HCT116 (cell line): ENCODE measurements at regions not wholly inside any gene's neighbourhood (a gene's known extent, or its start where the extent isn't known, plus 50 kb on each side); places are given as distances from the start of the nearest gene placed in this dataset.

Experiments
- ATAC-seq: fragments of 200-7000 bp; cut with Tn5 transposase; 2 replicates; pipeline ENCODE4 v1.9.1; 2020; ENCODE audit warnings: mild to moderate bottlenecking, moderate library complexity
- BruUV-seq: library from RNA; stranded (reverse); fragments of 400-500 nt; replicated peaks from 2 replicates; lab custom pipeline; 2021; lab: Mats Ljungman, UMichigan
- CTCF ChIA-PET: fragments of 300-600 bp; sonication (Branson Sonifier 250); formaldehyde crosslinking; loops from one replicate; lab custom pipeline; 2021; ENCODE audit warnings: antibody characterized with exemption; lab: Charles Lee
- POLR2A ChIA-PET: fragments of 300-600, 350-600 bp; sonication (Branson Sonifier 250); formaldehyde crosslinking; loops from one replicate; lab custom pipeline; 2021; ENCODE audit warnings: antibody characterized with exemption; lab: Charles Lee
- RAD21 ChIA-PET, 2 experiments: fragments of 300-600 bp; sonication (Branson Sonifier 250); formaldehyde crosslinking; loops; one replicate each; lab custom pipeline; 2023; ENCODE audit warnings: low total read pairs in 2 of 2; ENCODE audit not compliant: uncharacterized antibody in 2 of 2, unreplicated experiment in 2 of 2, low non-redundant PET in 1 of 2; lab: Charles Lee
- DNase-seq: peaks from one replicate; pipeline ENCODE4 v3.0.0-alpha.2; 2010; ENCODE audit warnings: low read depth, low spot score
- H2AFZ ChIP-seq: fragments of 200-600 bp; shearing (Covaris generic), sonication (generic); 2 replicates; pipeline ENCODE4 v1.6.1; 2017; ENCODE audit warnings: low read depth, mixed run types, mixed read lengths, antibody characterized with exemption, low read length; ENCODE audit not compliant: poor library complexity, severe bottlenecking
- H3K27ac ChIP-seq: 2 replicates; pipeline ENCODE4 v1.5.1; 2012; ENCODE audit warnings: low read depth, low read length
- H3K27me3 ChIP-seq: fragments of 200-600 bp; sonication (generic); 2 replicates; pipeline ENCODE4 v1.6.1; 2016; ENCODE audit warnings: mixed run types, low read length, mixed read lengths; ENCODE audit not compliant: insufficient read depth
- H3K36me3 ChIP-seq, 2 experiments: fragments of 200-500 bp in 1 of 2; fragments of 200-600 bp in 1 of 2; sonication (Bioruptor generic) in 1 of 2; sonication (generic) in 1 of 2; 2 replicates each; pipeline versions ENCODE4 v1.5.1 to v1.6.1; 2014 to 2016; ENCODE audit warnings: low read length in 2 of 2, inconsistent platforms in 1 of 2, mixed read lengths in 1 of 2, mixed run types in 1 of 2; ENCODE audit not compliant: insufficient read depth in 2 of 2, control insufficient read depth in 1 of 2
- H3K4me1 ChIP-seq, 2 experiments: fragments of 200-600 bp in 1 of 2; sonication (generic) in 1 of 2; 2 replicates each; pipeline versions ENCODE4 v1.5.1 to v1.6.1; 2012 to 2017; ENCODE audit warnings: low read length in 2 of 2, inconsistent platforms in 1 of 2, mild to moderate bottlenecking in 1 of 2, mixed read lengths in 1 of 2, mixed run types in 1 of 2, moderate library complexity in 1 of 2; ENCODE audit not compliant: insufficient read depth in 2 of 2, control insufficient read depth in 1 of 2
- H3K4me2 ChIP-seq: fragments of 200-600 bp; sonication (generic); 2 replicates; pipeline ENCODE4 v1.6.1; 2017; ENCODE audit warnings: mixed run types, low read length, mixed read lengths
- H3K4me3 ChIP-seq, 2 experiments: fragments of 200-600 bp in 1 of 2; sonication (generic) in 1 of 2; replicated peaks in 1 of 2; 2 replicates each; pipeline ENCODE4 v1.5.1; 2011 to 2016; ENCODE audit warnings: low read length in 2 of 2, control low read depth in 1 of 2, low read depth in 1 of 2, mild to moderate bottlenecking in 1 of 2, mixed read lengths in 1 of 2, mixed run types in 1 of 2
- H3K79me2 ChIP-seq: fragments of 200-600 bp; sonication (generic); 2 replicates; pipeline ENCODE4 v1.6.1; 2017; ENCODE audit warnings: mild to moderate bottlenecking, mixed run types, low read length, moderate library complexity, mixed read lengths; ENCODE audit not compliant: insufficient read depth
- H3K9ac ChIP-seq: fragments of 200-600 bp; sonication (generic); 2 replicates; pipeline ENCODE4 v1.6.1; 2016; ENCODE audit warnings: low read length, mixed read lengths
- H3K9me2 ChIP-seq: fragments of 200-600 bp; sonication (generic), shearing (Covaris generic); 2 replicates; pipeline ENCODE4 v1.6.1; 2017; ENCODE audit warnings: mixed run types, mild to moderate bottlenecking, moderate library complexity; ENCODE audit not compliant: insufficient read depth
- H3K9me3 ChIP-seq, 2 experiments: fragments of 200-500 bp in 1 of 2; fragments of 200-600 bp in 1 of 2; sonication (Bioruptor generic) in 1 of 2; sonication (generic) in 1 of 2; 2 replicates each; pipeline ENCODE4 v1.6.1; 2014 to 2017; ENCODE audit warnings: low read length in 2 of 2, mixed read lengths in 2 of 2, inconsistent platforms in 1 of 2, low read depth in 1 of 2, mild to moderate bottlenecking in 1 of 2, mixed run types in 1 of 2, moderate library complexity in 1 of 2; ENCODE audit not compliant: control insufficient read depth in 1 of 2, insufficient read depth in 1 of 2
- H4K20me1 ChIP-seq: fragments of 200-600 bp; sonication (generic), shearing (Covaris generic); 2 replicates; pipeline ENCODE4 v1.6.1; 2017; ENCODE audit warnings: mixed run types, mild to moderate bottlenecking, moderate library complexity; ENCODE audit not compliant: insufficient read depth
- ATF3 ChIP-seq: IDR thresholded peaks from 2 replicates; pipeline ENCODE4 v1.6.1; 2012
- CBX3 ChIP-seq: IDR thresholded peaks from 2 replicates; pipeline ENCODE4 v1.6.1; 2012; ENCODE audit warnings: low read depth
- CEBPB ChIP-seq: IDR thresholded peaks from 2 replicates; pipeline ENCODE4 v1.6.1; 2012; ENCODE audit warnings: low read depth
- EGR1 ChIP-seq: IDR thresholded peaks from 2 replicates; pipeline ENCODE4 v1.6.1; 2012; ENCODE audit warnings: low read depth
- ELF1 ChIP-seq: IDR thresholded peaks from 2 replicates; pipeline ENCODE4 v1.6.1; 2012; ENCODE audit warnings: low read depth, borderline replicate concordance
- EZH2 ChIP-seq: fragments of 200-600 bp; sonication (generic); IDR thresholded peaks from 2 replicates; pipeline ENCODE4 v1.6.1; 2017; ENCODE audit warnings: antibody characterized with exemption, mixed run types
- EZH2phosphoT487 ChIP-seq: fragments of 200-600 bp; IDR thresholded peaks from 2 replicates; pipeline ENCODE4 v1.6.1; 2018; ENCODE audit warnings: antibody characterized with exemption, borderline replicate concordance
- FOSL1 ChIP-seq: IDR thresholded peaks from 2 replicates; pipeline ENCODE4 v1.6.1; 2012; ENCODE audit warnings: low read depth
- POLR2A ChIP-seq: IDR thresholded peaks from 2 replicates; pipeline ENCODE4 v1.7.0; 2011; ENCODE audit warnings: borderline replicate concordance; ENCODE audit not compliant: insufficient read depth, insufficient read length; ENCODE audit errors: extremely low read depth
- POLR2AphosphoS5 ChIP-seq: IDR thresholded peaks from 2 replicates; pipeline ENCODE4 v1.6.1; 2011; ENCODE audit warnings: mild to moderate bottlenecking, low read depth, low read length, moderate library complexity
- RAD21 ChIP-seq: IDR thresholded peaks from 2 replicates; pipeline ENCODE4 v1.6.1; 2012; ENCODE audit warnings: low read depth, mild to moderate bottlenecking
- TCF7L2 ChIP-seq: IDR thresholded peaks from 2 replicates; pipeline ENCODE4 v1.7.0; 2011; ENCODE audit warnings: borderline replicate concordance, inconsistent platforms; ENCODE audit not compliant: insufficient read depth, insufficient read length; ENCODE audit errors: extremely low read depth
- YY1 ChIP-seq: IDR thresholded peaks from 2 replicates; pipeline ENCODE4 v1.6.1; 2011; ENCODE audit warnings: low read length, low read depth, moderate library complexity, mild to moderate bottlenecking; ENCODE audit not compliant: insufficient replicate concordance; ENCODE audit errors: extremely low read depth
- ZBTB33 ChIP-seq: IDR thresholded peaks from 2 replicates; pipeline ENCODE4 v1.6.1; 2011; ENCODE audit warnings: mild to moderate bottlenecking, low read length, moderate library complexity; ENCODE audit not compliant: insufficient replicate concordance; ENCODE audit errors: extremely low read depth
- ZFX ChIP-seq: fragments of 450-650 bp; IDR thresholded peaks from 2 replicates; pipeline ENCODE4 v1.6.1; 2017
- ZNF274 ChIP-seq: fragments of 200-500 bp; sonication (Bioruptor generic); IDR thresholded peaks from 2 replicates; pipeline ENCODE4 v1.6.1; 2014; ENCODE audit warnings: mild to moderate bottlenecking, low read depth, low read length, inconsistent platforms
- intact Hi-C: fragments of 100-400 bp; cut with micrococcal nuclease; formaldehyde crosslinking; loops from 2 replicates; pipeline ENCODE4 v1.10.0; 2022
- TF ChIP-seq, protein P1 (sequence below), 3 experiments: fragments of 200-600 bp in 1 of 3; sonication (generic) in 1 of 3; IDR thresholded peaks in 2 of 3; conservative IDR thresholded peaks in 1 of 3; 2 replicates each; pipeline ENCODE4 v1.5.1; 2012 to 2017; ENCODE audit warnings: low read depth in 2 of 3, low read length in 2 of 3, antibody characterized with exemption in 1 of 3, borderline replicate concordance in 1 of 3, control low read depth in 1 of 3, mild to moderate bottlenecking in 1 of 3, mixed read lengths in 1 of 3, mixed run types in 1 of 3, moderate library complexity in 1 of 3; ENCODE audit not compliant: insufficient read depth in 1 of 3

- Histone ChIP-seq H2AFZ (no peak overlapping the region), H3K79me2 (no peaks in the 10 kb centered on the region), H3K9me3 (no peaks in the 10 kb centered on the region), H3K9me2 (no peaks in the 10 kb centered on the region), H3K4me3 (no peak overlapping the region), H3K27ac (no peak overlapping the region), H3K9ac (no peak overlapping the region), H3K36me3 (no peaks in the 10 kb centered on the region), H3K4me1 (no peaks in the 10 kb centered on the region), H3K27me3 (no peaks in the 10 kb centered on the region), H4K20me1 (no peaks in the 10 kb centered on the region)
- intact Hi-C loops = no loop called here
- ATAC-seq = no peak
- BruUV-seq = no TSS peak
- ChIA-PET CTCF (no interaction called here), RAD21 (no interaction called here), POLR2A (no interaction called here)
- DNase-seq = no peak
- TF ChIP-seq EZH2phosphoT487 (no peak), POLR2AphosphoS5 (no peak), ZFX (no peak), POLR2A (no peak), ELF1 (no peak), YY1 (no peak), ZNF274 (no peak), RAD21 (no peak), FOSL1 (no peak), EGR1 (no peak)
- TF ChIP-seq, all 23 proteins: peak for 0
- H3K4me2 ChIP-seq = no peak overlapping the region
These were observed 1168.7 kb upstream of the SEMA6A start for GRCh38 chr5:117743337-117743736.

- H3K79me2 ChIP-seq = no peaks in the 10 kb centered on the region
- no peak for ATAC-seq
- H3K4me3 ChIP-seq = no peak overlapping the region
- no peaks in the 10 kb centered on the region for H3K36me3 ChIP-seq
- POLR2A ChIA-PET = no interaction called here
- H2AFZ ChIP-seq = no peak overlapping the region
- no peaks in the 10 kb centered on the region for H3K27me3 ChIP-seq
- CTCF ChIA-PET = no interaction called here
- H3K9me3 ChIP-seq = no peaks in the 10 kb centered on the region
- intact Hi-C loops = no loop called here
- H3K9ac ChIP-seq = no peak overlapping the region
- no peak overlapping the region for H3K27ac ChIP-seq
- H3K4me2 ChIP-seq = no peak overlapping the region
- no peaks in the 10 kb centered on the region for H4K20me1 ChIP-seq
- BruUV-seq = no TSS peak
- H3K4me1 ChIP-seq = no peaks in the 10 kb centered on the region
- H3K9me2 ChIP-seq = no peaks in the 10 kb centered on the region
- RAD21 ChIA-PET = no interaction called here
- DNase-seq = no peak
- no peak for TF ChIP-seq POLR2AphosphoS5
- TF ChIP-seq CEBPB = no peak
- TF ChIP-seq CBX3 = no peak
- no peak for TF ChIP-seq FOSL1
- no peak for TF ChIP-seq ZBTB33
- no peak for TF ChIP-seq TCF7L2
- no peak for TF ChIP-seq EZH2
- no peak for TF ChIP-seq POLR2A
- no peak for TF ChIP-seq ATF3
- no peak for TF ChIP-seq RAD21
- TF ChIP-seq ZFX = no peak
- TF ChIP-seq, protein P1, sequence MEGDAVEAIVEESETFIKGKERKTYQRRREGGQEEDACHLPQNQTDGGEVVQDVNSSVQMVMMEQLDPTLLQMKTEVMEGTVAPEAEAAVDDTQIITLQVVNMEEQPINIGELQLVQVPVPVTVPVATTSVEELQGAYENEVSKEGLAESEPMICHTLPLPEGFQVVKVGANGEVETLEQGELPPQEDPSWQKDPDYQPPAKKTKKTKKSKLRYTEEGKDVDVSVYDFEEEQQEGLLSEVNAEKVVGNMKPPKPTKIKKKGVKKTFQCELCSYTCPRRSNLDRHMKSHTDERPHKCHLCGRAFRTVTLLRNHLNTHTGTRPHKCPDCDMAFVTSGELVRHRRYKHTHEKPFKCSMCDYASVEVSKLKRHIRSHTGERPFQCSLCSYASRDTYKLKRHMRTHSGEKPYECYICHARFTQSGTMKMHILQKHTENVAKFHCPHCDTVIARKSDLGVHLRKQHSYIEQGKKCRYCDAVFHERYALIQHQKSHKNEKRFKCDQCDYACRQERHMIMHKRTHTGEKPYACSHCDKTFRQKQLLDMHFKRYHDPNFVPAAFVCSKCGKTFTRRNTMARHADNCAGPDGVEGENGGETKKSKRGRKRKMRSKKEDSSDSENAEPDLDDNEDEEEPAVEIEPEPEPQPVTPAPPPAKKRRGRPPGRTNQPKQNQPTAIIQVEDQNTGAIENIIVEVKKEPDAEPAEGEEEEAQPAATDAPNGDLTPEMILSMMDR (IDR thresholded peaks at IDR 0.05 in 2 of 3, conservative IDR thresholded peaks at IDR 0.05 in 1 of 3; ENCODE audit: borderline replicate concordance in 1 of 3, insufficient read depth in 1 of 3, low read depth in 2 of 3, low read length in 2 of 3) = no peak
These were observed 1167.1 kb upstream of the SEMA6A start for GRCh38 chr5:117741655-117742206.
